ENCODE measurements at regions not wholly inside any gene's neighbourhood (a gene's known extent, or its start where the extent isn't known, plus 50 kb on each side); places are given as distances from the start of the nearest gene placed in this dataset.

GRCh38 chr2:185638771-185639170 is 99.8 kb upstream of the FSIP2 start:
- no peak for TF ChIP-seq EZH2phosphoT487 (IDR thresholded peaks at IDR 0.05; ENCODE audit: low read depth, severe bottlenecking, unreplicated experiment)
- TF ChIP-seq, protein P1, sequence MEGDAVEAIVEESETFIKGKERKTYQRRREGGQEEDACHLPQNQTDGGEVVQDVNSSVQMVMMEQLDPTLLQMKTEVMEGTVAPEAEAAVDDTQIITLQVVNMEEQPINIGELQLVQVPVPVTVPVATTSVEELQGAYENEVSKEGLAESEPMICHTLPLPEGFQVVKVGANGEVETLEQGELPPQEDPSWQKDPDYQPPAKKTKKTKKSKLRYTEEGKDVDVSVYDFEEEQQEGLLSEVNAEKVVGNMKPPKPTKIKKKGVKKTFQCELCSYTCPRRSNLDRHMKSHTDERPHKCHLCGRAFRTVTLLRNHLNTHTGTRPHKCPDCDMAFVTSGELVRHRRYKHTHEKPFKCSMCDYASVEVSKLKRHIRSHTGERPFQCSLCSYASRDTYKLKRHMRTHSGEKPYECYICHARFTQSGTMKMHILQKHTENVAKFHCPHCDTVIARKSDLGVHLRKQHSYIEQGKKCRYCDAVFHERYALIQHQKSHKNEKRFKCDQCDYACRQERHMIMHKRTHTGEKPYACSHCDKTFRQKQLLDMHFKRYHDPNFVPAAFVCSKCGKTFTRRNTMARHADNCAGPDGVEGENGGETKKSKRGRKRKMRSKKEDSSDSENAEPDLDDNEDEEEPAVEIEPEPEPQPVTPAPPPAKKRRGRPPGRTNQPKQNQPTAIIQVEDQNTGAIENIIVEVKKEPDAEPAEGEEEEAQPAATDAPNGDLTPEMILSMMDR (IDR thresholded peaks at IDR 0.05; ENCODE audit: poor library complexity), result no peak

Measured in hepatocyte (in vitro differentiated cells).